ENCODE measurements at regions not wholly inside any gene's neighbourhood (a gene's known extent, or its start where the extent isn't known, plus 50 kb on each side); places are given as distances from the start of the nearest gene placed in this dataset.

- TF ChIP-seq SNAI2 (CRISPR knock-in tag; IDR thresholded peaks at IDR 0.05) (no peak), ZC3H10 (CRISPR knock-in tag; IDR thresholded peaks at IDR 0.05) (no peak), PATZ1 (CRISPR knock-in tag; IDR thresholded peaks at IDR 0.05; ENCODE audit: borderline replicate concordance) (no peak), ZFP30 (CRISPR knock-in tag; IDR thresholded peaks at IDR 0.05) (no peak), RARB (CRISPR knock-in tag; IDR thresholded peaks at IDR 0.05) (no peak)
Measured at GRCh38 chr10:89095701-89096391, 105.2 kb downstream of the FAS start.

Data from SK-N-SH treated with all-trans-retinoic acid at 6 μM for 48 hours (cell line).